Tibial nerve (tissue), 4 donors: ENCODE measurements at regions not wholly inside any gene's neighbourhood (a gene's known extent, or its start where the extent isn't known, plus 50 kb on each side); places are given as distances from the start of the nearest gene placed in this dataset.

Experiments
- CTCF ChIP-seq, 5 experiments: fragments of 200-600 bp in 3 of 5; fragments of 450-650 bp in 2 of 5; sonication (generic) in 3 of 5; IDR thresholded peaks; one replicate each; pipeline ENCODE4 v1.5.1; 2016 to 2019; ENCODE audit warnings: antibody characterized with exemption in 5 of 5, mild to moderate bottlenecking in 3 of 5, moderate library complexity in 2 of 5
- EP300 ChIP-seq, 2 donors: sonication (generic); formaldehyde crosslinking; IDR thresholded peaks; one replicate each; pipeline ENCODE4 v1.6.1; 2017; ENCODE audit warnings: antibody characterized with exemption in 2 of 2, mild to moderate bottlenecking in 1 of 2

DNA sequence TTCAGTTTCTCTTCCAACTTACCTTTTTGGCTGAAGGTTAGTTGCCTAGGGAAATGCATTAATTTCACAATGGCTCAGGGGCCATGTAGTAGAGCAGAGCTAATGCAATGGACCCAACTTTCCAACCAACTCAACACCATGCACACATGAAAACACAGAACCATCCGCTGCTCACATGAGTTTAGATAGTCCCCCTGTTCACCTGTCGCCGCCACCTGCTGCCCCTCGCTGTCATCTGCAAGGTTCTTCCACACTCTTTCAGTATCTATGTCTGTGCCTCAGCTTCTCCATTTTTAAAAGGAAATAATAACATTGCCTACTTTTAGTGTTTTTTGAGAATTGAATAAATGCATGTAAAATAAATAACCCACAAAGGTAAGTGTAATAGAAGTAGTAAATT is 585.6 kb downstream of the ETNK1 start:
- TF ChIP-seq CTCF (IDR thresholded peaks at IDR 0.05) (no peak), EP300 (IDR thresholded peaks at IDR 0.05) (no peak)
